Activated CD8-positive, alpha-beta memory T cell treated with anti-CD3 and anti-CD28 coated beads for 24 hours (primary cell): ENCODE measurements at regions not wholly inside any gene's neighbourhood (a gene's known extent, or its start where the extent isn't known, plus 50 kb on each side); places are given as distances from the start of the nearest gene placed in this dataset.
"Not testable (repeated sequence)": the region's sequence is repeated elsewhere in the genome, so short reads cannot be mapped to it uniquely, and the experiment has no call there.

ENCODE experiments used
- DNase-seq: peaks from one replicate; pipeline ENCODE4 v3.0.0-alpha.2; 2020

GRCh38 chr3:153855772-153856171, 265.4 kb upstream of the ARHGEF26 start:
- DNase-seq = no peak

GRCh38 chr3:153856932-153857331, 264.3 kb upstream of the ARHGEF26 start:
- no peak for DNase-seq

DNA sequence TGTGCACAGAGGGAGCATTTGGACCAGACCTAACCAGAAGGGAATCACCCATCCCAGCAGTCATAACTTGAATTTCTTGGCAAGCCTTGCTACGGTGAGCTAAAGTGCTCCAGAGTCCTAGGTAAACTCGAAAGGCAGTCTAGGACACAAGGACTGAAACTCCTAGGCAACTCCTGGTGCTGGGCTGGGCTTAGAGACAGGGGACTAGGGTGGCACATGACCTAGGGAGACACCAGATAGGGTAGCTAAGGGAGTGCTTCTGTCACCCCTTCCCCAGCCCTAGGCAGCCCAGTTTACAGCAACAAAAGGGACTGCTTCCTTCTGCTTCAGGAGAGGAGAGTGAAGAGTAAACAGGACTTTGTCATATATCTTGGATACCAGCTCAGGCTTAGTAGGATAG, 256.4 kb upstream of the ARHGEF26 start:
- DNase-seq = no peak

DNA sequence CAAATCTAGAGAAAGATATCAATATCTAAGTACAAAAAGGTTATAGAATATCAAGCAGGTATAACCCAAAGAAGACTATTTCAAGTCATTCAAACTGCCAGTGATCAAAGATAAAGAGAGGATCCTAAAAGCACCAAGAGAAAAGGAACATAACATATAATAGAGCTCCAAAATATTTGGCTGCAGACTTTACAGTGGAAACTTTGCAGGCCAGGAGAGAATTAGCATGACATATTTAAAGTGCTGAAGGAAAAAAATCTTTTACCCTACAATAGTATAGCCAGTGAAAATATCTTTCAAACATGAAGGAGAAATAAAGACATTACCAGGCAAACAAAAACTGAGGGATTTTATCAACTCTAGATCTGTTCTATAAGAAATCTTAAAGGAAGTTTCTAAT, 254.3 kb upstream of the ARHGEF26 start:
- no peak for DNase-seq

DNA sequence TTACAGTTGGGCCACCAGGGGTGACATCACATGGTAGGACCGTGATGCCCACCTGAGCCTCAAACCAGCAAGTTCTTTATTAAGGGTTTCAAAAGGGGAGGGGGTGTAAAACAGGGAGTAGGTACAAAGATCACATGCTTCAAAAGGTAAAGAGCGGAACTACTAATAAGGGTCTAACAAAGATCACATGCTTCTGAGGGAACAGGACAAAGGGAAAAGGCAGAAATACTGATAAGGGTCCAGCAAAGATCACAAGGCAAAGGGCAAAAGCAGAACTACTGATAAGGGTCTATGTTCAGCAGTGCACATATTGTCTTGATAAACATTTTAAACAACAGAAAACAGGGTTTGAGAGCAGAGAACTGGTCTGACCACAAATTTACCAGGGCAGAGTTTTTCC, 246.8 kb upstream of the ARHGEF26 start:
- DNase-seq = not testable (repeated sequence)

GRCh38 chr3:153880493-153880892, 240.7 kb upstream of the ARHGEF26 start:
- no peak for DNase-seq

- DNase-seq = no peak
These were observed 240.0 kb upstream of the ARHGEF26 start for GRCh38 chr3:153881201-153881600.

DNA sequence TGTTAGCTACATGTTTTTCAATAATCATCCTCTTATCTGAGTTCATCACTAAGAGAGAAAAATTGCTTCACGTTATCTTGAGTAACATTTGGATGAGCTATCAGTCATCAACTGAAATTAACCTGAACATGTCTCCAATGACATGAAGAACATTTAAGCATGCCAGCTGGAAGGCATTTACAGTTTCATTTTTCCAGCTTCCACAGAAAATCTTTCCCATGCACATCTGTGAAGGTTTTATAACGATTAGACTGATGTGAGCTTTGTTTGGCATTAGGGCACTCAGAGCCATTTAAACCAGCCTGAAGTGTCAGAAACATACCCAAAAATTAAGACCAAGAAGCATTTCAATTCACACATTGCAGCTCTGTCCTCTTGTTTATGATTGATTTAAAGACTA, 235.8 kb upstream of the ARHGEF26 start:
- DNase-seq = no peak

GRCh38 chr3:153889905-153890334, 231.3 kb upstream of the ARHGEF26 start:
- DNase-seq = no peak

GRCh38 chr3:153892126-153892525, 229.1 kb upstream of the ARHGEF26 start:
- no peak for DNase-seq

DNA sequence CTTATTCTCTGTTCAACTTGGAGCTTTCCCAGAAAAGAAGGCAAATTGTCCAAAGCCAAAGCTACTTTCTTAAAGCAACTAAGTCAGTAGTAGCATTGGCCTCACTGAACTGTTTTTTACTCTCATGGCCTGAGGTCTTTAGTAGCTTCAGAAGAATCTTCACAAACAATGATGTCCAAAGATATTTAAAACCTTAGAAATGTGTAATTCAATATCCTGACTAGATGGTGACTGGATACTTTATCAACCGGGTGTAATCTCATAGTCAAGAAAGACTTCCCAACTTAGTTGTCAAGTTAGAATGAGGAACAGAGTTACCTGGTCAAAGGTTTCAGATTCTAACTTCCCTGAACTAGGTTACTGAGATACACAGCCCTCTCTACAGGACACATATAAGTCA, 226.3 kb upstream of the ARHGEF26 start:
- no peak for DNase-seq

GRCh38 chr3:153896197-153896596, 225.0 kb upstream of the ARHGEF26 start:
- no peak for DNase-seq

DNA sequence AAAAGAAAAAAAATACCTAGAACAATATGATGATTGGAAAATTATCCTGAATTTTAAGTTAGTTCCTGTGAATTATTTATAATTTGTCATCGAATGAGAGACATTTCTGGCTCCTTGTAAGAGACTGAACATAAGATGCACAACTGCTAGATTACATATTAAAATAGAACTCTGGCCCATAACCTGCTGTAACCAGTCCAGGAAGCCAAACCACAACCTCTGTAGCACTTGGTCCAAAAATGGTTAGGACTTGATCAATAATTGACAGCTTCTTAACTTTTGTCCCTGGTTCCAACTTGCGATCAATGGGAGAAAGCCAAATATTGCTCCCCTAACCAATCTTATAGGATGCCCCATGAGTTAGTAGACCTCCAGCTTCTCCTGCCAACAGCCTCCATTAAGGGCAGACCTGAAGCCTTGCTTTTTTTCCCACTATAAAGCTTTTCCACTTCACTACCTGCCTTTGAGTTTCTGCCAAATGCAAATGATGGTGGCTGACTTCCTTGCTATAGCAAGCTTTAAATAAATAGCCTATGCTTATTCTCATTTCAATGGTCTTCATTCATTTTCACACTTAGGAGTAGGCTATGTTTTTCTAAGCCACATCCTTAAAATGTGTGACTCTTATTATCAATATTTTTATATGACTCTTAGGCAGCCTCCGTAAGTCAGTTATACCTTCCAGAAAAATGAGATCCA, 224.0 kb upstream of the ARHGEF26 start:
- no peak for DNase-seq

GRCh38 chr3:153897842-153898241, 223.3 kb upstream of the ARHGEF26 start:
- no peak for DNase-seq

DNA sequence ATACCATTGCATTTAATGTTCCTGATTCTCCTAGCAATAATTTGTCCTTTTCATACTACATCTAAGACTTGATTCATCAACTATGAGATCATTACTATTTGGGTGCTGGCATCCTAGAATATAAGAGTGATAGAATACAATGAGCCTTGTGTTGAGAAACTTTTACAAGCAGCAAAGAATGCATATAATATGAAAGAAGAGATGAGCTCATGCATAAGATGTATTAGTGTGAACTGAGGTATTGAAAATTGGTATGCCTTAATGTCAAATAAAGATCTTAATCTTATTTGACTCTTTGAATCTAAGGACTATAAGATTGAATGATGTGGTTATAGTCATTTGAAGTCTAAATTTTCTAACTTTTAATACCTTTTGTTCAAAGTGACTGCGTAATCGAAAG, 220.0 kb upstream of the ARHGEF26 start:
- DNase-seq = no peak

GRCh38 chr3:153901991-153902390, 219.2 kb upstream of the ARHGEF26 start:
- DNase-seq = no peak

GRCh38 chr3:153903430-153903829, 217.8 kb upstream of the ARHGEF26 start:
- no peak for DNase-seq

DNA sequence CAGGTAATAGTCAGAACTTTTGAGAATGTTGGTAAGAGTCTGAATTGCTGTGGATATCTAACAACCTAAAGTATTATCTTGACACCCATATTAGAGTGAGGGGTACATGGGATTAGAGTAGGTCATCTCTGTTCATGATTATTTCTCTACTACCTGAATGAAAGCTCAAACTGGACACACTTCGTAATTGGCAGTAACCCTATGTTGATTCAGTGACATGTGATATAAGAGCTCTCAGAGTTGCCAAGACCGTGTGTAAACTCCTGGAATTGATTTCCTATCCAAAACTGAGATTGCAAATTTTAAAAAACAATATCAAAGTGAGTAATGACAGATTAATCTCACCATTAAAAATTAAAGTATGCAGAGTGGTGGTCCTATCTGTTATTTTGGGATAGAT, 214.8 kb upstream of the ARHGEF26 start:
- no peak for DNase-seq

DNA sequence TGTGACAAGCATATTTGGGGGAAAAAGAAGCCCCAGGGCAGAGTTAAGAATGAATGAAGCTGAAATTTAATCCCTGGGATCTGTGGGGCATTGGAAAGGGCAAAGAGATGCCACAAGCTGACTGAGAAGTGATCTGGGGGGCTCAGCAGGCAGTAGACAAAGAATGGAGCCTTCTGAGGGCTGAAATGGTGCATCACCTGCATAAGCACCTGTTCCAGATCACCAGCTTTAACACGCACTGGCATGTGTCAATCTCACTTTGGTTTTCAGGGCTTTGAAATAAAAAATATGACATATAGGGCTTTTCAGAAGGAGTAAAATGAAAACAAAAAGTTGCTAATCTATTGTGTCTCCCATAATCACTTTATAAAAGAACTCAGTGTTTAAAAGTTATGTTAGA, 210.8 kb upstream of the ARHGEF26 start:
- no peak for DNase-seq

DNA sequence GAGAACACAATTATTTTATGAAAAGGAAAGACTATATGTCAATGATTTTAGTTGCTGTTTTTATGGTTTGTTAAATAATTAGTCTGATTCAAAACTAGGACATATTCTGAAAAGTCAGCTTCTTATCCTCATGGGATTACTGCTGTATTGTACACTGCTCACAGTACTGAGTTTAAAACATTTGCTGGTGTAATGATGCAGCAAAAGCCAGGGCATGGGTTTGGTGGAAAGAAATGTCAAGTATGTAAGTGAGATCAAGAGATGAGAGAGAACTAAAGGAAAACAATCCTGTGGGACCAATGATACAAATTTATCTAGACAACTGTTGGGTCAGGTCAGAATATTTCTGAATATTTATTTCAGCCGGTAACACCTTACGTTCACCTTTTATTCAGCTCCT, 210.1 kb upstream of the ARHGEF26 start:
- no peak for DNase-seq

GRCh38 chr3:153919773-153920172, 201.4 kb upstream of the ARHGEF26 start:
- no peak for DNase-seq

DNA sequence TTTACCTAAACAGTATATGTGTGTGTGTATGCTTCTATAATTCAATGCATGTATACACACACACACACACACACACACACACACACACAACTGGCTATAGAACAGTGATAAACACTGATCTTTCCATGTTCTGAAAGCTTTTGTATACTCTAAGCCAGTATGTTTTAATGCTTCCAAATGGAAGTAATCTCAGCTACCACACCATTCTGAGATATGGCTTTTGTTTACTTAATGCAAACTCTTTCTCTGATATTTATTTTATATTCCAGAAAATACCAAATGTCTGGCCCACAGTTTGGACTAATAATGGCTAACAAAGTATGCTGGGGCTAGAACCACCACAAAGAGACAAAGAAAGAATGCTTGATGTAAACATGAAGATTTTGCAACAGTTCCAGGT, 199.4 kb upstream of the ARHGEF26 start:
- DNase-seq = no peak

DNA sequence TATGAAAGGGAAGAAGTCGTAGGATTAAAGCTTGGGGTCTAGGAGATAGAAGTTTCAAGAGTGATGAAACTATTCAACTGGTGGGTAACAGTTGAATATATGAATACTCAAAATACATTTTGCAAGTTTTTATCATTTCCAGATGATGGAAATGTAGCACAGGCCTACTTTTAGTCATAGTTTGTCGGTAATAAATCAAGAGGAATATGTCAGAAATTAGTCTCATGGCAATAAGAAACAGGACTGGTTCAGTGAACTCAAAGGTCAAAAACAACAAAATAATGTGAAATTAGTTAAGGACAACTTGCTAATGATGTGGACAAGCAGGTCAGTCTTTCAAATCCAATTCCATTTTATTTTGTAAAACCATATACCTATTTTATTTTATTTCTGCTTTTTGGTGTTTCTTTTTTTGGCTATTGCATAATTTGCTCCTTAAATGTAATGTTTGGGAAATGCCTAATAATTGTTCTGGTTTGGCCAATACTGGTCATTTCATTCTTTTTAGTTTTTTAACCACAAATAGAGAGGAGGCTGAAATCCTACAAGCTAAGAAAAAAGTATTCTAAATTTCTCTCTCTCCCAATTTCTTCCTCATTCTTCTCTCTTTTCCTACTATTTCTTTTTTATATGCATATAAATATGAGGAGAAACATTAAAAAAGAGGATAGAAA, 195.2 kb upstream of the ARHGEF26 start:
- no peak for DNase-seq

DNA sequence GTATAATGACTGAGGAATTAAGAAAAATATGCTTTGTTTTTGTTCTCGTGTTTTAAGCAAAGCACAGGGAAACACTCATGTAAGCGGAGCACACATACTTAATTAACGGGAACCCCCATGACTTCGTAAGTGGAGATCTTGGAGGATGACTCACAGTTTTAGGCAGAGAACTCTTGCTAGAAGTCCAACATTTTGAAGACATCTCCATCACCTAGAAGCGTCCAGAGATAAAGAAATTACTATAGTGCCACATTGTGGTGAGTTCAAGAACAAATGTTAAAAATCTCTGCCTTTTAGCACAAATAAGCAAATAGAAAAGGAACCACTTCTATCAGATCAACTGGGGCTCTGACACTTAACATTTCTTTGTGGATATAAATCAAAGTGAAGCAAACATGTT, 194.1 kb upstream of the ARHGEF26 start:
- no peak for DNase-seq

DNA sequence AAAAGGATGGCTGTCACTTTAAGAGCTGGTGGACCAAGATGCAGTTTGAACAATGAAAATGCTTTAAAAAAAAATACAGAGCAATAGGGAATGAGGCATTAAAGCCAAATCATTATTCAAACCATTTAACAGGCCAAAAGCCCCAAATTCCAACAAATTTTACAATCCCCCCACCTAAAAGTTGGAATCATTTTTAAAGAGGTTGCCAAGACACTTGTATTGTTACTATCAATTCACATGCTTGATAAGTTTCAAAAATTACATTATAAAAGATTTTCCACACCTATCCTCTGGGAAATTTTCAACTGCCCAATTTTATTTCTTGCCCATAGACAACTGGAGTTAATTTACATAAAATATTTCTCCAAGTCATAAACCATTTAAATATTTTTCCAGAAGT, 192.3 kb upstream of the ARHGEF26 start:
- DNase-seq = no peak
